Activated naive CD4-positive, alpha-beta T cell (primary cell): ENCODE measurements at regions not wholly inside any gene's neighbourhood (a gene's known extent, or its start where the extent isn't known, plus 50 kb on each side); places are given as distances from the start of the nearest gene placed in this dataset.

Experiments
- DNase-seq, 4 experiments: peaks; one replicate each; lab custom pipeline; 2025; lab: John Stamatoyannopoulos, UW

- no peak for DNase-seq
Measured at GRCh38 chr5:124309241-124309980, 437.0 kb downstream of the ZNF608 start.

- no peak for DNase-seq
Measured at GRCh38 chr5:124303366-124303765, 443.1 kb downstream of the ZNF608 start.

- DNase-seq = no peak
Measured at GRCh38 chr5:124302533-124302932, 443.9 kb downstream of the ZNF608 start.

GRCh38 chr5:124301850-124302249 is 444.6 kb downstream of the ZNF608 start:
- DNase-seq = no peak

- no peak for DNase-seq
Measured at GRCh38 chr5:124300815-124301621, 445.4 kb downstream of the ZNF608 start.

GRCh38 chr5:124297826-124298225 is 448.6 kb downstream of the ZNF608 start:
- DNase-seq = no peak

GRCh38 chr5:124292322-124292855 is 454.1 kb downstream of the ZNF608 start:
- DNase-seq = no peak

- no peak for DNase-seq
Measured at GRCh38 chr5:124289641-124290311, 456.7 kb downstream of the ZNF608 start.

- no peak for DNase-seq
Measured at GRCh38 chr5:124289130-124289529, 457.3 kb downstream of the ZNF608 start.

GRCh38 chr5:124287813-124288212 is 458.6 kb downstream of the ZNF608 start:
- no peak for DNase-seq

GRCh38 chr5:124285733-124286132 is 460.7 kb downstream of the ZNF608 start:
- DNase-seq = no peak

GRCh38 chr5:124285071-124285470 is 461.4 kb downstream of the ZNF608 start:
- no peak for DNase-seq

GRCh38 chr5:124283031-124283430 is 463.4 kb downstream of the ZNF608 start:
- DNase-seq = no peak

GRCh38 chr5:124280079-124280478 is 466.4 kb downstream of the ZNF608 start:
- no peak for DNase-seq

GRCh38 chr5:124279146-124279876 is 467.1 kb downstream of the ZNF608 start:
- no peak for DNase-seq

- no peak for DNase-seq
Measured at GRCh38 chr5:124278636-124279035, 467.8 kb downstream of the ZNF608 start.

GRCh38 chr5:124277767-124278545 is 468.5 kb downstream of the ZNF608 start:
- DNase-seq = no peak

- no peak for DNase-seq
Measured at GRCh38 chr5:124276166-124276565, 470.3 kb downstream of the ZNF608 start.

- DNase-seq = no peak
Measured at GRCh38 chr5:124274949-124275348, 471.5 kb downstream of the ZNF608 start.

- no peak for DNase-seq
Measured at GRCh38 chr5:124264499-124264898, 481.9 kb downstream of the ZNF608 start.
